ENCODE measurements at regions not wholly inside any gene's neighbourhood (a gene's known extent, or its start where the extent isn't known, plus 50 kb on each side); places are given as distances from the start of the nearest gene placed in this dataset.

- Histone ChIP-seq H3K9me3 (peaks cover 0 to 31% (median 17%) of the 10 kb centered on the region in 8 donors), H3K4me3 (no peak overlapping the region), H3K4me1 (no peaks in the 10 kb centered on the region), H3K27me3 (replicated peaks in 1 of 7) (no peaks in the 10 kb centered on the region), H3K36me3 (no peaks in the 10 kb centered on the region), H3K27ac (no peak overlapping the region)
- DNase-seq: no peak
- intact Hi-C loops (cut with DNase I; ENCODE audit: low total_unique reads): no loop called here
- TF ChIP-seq POLR2AphosphoS5 (IDR thresholded peaks at IDR 0.05): no peak
- TF ChIP-seq POLR2A (IDR thresholded peaks at IDR 0.05): no peak
- TF ChIP-seq, protein P1, sequence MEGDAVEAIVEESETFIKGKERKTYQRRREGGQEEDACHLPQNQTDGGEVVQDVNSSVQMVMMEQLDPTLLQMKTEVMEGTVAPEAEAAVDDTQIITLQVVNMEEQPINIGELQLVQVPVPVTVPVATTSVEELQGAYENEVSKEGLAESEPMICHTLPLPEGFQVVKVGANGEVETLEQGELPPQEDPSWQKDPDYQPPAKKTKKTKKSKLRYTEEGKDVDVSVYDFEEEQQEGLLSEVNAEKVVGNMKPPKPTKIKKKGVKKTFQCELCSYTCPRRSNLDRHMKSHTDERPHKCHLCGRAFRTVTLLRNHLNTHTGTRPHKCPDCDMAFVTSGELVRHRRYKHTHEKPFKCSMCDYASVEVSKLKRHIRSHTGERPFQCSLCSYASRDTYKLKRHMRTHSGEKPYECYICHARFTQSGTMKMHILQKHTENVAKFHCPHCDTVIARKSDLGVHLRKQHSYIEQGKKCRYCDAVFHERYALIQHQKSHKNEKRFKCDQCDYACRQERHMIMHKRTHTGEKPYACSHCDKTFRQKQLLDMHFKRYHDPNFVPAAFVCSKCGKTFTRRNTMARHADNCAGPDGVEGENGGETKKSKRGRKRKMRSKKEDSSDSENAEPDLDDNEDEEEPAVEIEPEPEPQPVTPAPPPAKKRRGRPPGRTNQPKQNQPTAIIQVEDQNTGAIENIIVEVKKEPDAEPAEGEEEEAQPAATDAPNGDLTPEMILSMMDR (IDR thresholded peaks at IDR 0.05 in 8 of 11, conservative IDR thresholded peaks at IDR 0.05 in 3 of 11): no peak
- 38 to 48% (median 44%) methylated on average over 3 of the region's 3 CpGs for WGBS, 5 donors
Observed at GRCh38 chr5:12332480-12332879, 428.2 kb upstream of the CTNND2 start.

DNA sequence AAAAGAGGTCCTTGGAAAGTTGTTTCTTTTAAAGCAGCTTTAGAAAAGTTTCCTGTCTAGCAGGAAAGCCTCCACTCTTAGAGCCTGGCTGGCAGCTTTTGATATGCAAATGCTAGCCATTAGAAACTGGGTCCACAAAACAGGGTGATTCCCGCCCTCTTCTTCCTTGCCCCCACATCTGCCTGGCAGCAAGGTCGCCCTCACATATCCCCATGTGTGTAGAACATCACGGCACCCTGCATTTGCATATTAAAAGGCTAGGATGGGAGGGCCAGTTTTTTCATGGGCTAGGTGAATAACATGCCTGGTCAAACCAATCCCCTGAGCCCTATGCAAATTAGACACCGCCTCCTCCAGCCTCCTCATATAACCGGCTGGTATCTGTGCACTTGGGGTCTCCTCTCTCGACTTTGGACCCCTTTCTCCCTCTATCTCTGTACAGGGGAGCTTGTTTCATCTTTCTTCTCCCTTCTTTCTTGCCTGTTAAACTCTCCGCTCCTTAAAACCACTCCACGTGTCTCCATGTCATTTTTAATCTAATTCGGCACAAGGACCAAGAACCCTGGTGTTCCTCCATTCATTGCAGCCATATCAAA, 426.8 kb upstream of the CTNND2 start:
- Histone ChIP-seq H3K4me1 (no peaks in the 10 kb centered on the region), H3K36me3 (no peaks in the 10 kb centered on the region), H3K9me3 (peaks cover 0 to 43% (median 21%) of the 10 kb centered on the region in 8 donors), H3K27ac (no peak overlapping the region), H3K27me3 (replicated peaks in 1 of 7) (no peaks in the 10 kb centered on the region), H3K4me3 (no peak overlapping the region)
- intact Hi-C loops (cut with DNase I; ENCODE audit: low total_unique reads): no loop called here
- TF ChIP-seq POLR2AphosphoS5 (IDR thresholded peaks at IDR 0.05) (no peak), POLR2A (IDR thresholded peaks at IDR 0.05) (no peak)
- TF ChIP-seq, protein P1 (IDR thresholded peaks at IDR 0.05 in 8 of 11, conservative IDR thresholded peaks at IDR 0.05 in 3 of 11): no peak
- 52 to 70% (median 65%) methylated on average over 9 of the region's 9 CpGs for WGBS, 5 donors
- DNase-seq: no peak

GRCh38 chr5:12330381-12330780, 426.1 kb upstream of the CTNND2 start:
- H3K4me1 ChIP-seq: no peaks in the 10 kb centered on the region
- 55 to 76% (median 67%) methylated on average over 4 of the region's 4 CpGs for WGBS, 5 donors
- intact Hi-C loops (cut with DNase I; ENCODE audit: low total_unique reads): no loop called here
- H3K9me3 ChIP-seq: peaks cover 0 to 43% (median 21%) of the 10 kb centered on the region in 8 donors
- H3K4me3 ChIP-seq: no peak overlapping the region
- DNase-seq: no peak
- no peak for TF ChIP-seq POLR2AphosphoS5 (IDR thresholded peaks at IDR 0.05)
- TF ChIP-seq, protein P1 (IDR thresholded peaks at IDR 0.05 in 8 of 11, conservative IDR thresholded peaks at IDR 0.05 in 3 of 11): no peak
- TF ChIP-seq POLR2A (IDR thresholded peaks at IDR 0.05): no peak
- H3K27ac ChIP-seq: no peak overlapping the region
- H3K27me3 ChIP-seq (replicated peaks in 1 of 7): no peaks in the 10 kb centered on the region
- no peaks in the 10 kb centered on the region for H3K36me3 ChIP-seq

DNA sequence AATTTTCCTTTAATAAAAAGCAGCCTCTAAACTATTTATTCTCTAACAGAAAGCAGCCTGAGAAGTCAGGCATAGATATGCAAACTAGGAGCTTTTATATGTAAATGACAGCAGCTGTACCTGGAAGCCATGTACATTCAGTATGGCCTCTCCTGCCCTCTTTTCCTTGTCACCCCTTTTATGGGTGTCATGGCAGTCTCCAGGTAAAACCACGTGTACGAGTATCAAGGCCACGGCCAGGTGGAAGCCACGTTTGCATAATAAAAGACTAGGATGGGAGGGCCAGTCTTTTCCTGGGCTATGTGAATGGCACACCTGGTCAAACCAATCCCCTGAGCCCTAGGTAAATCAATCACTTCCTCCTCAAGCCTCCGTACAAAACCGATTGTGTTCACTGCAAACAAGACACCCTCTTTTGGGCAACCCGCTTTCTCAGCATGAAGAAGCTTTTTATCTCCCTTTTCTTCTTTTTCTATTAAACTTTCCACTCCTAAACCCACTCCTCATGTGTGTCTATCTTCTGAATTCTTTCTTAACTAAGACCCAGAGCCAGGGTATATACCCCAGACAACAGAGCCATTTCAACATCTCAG, 419.5 kb upstream of the CTNND2 start:
- Histone ChIP-seq H3K27ac (no peak overlapping the region), H3K4me3 (no peak overlapping the region), H3K4me1 (no peaks in the 10 kb centered on the region), H3K9me3 (peaks cover 0 to 43% (median 13%) of the 10 kb centered on the region in 8 donors), H3K27me3 (replicated peaks in 1 of 7) (no peaks in the 10 kb centered on the region), H3K36me3 (no peaks in the 10 kb centered on the region)
- intact Hi-C loops (cut with DNase I; ENCODE audit: low total_unique reads): no loop called here
- no peak for DNase-seq
- TF ChIP-seq, protein P1 (IDR thresholded peaks at IDR 0.05 in 8 of 11, conservative IDR thresholded peaks at IDR 0.05 in 3 of 11): no peak
- no peak for TF ChIP-seq POLR2AphosphoS5 (IDR thresholded peaks at IDR 0.05)
- TF ChIP-seq POLR2A (IDR thresholded peaks at IDR 0.05): no peak
- WGBS, 5 donors: 64 to 73% (median 66%) methylated on average over 7 of the region's 7 CpGs
